Spleen (tissue), 7 donors: ENCODE measurements at regions not wholly inside any gene's neighbourhood (a gene's known extent, or its start where the extent isn't known, plus 50 kb on each side); places are given as distances from the start of the nearest gene placed in this dataset.

Source experiments
- CTCF ChIP-seq, 11 experiments: fragments of 200-600 bp in 7 of 11; fragments of 450-650 bp in 4 of 11; sonication (generic) in 4 of 11; IDR thresholded peaks in 8 of 11; conservative IDR thresholded peaks in 3 of 11; 1 replicate in 7 of 11; 2 replicates in 4 of 11; pipeline versions ENCODE4 v1.4.0 to v1.8.0; 2016 to 2021; ENCODE audit warnings: antibody characterized with exemption in 11 of 11, inconsistent platforms in 4 of 11, mild to moderate bottlenecking in 1 of 11
- POLR2A ChIP-seq, 3 donors: fragments of 450-650 bp; IDR thresholded peaks; one replicate each; pipeline ENCODE4 v1.5.1; 2017; ENCODE audit warnings: antibody characterized with exemption in 3 of 3, mild to moderate bottlenecking in 1 of 3
- POLR2AphosphoS5 ChIP-seq, 3 donors: sonication (generic); formaldehyde crosslinking; IDR thresholded peaks; one replicate each; pipeline ENCODE4 v1.5.1; 2017; ENCODE audit warnings: antibody characterized with exemption in 3 of 3
- donor health status: DM: no; HTN: no; CAD: no; lungs with moderate emphysema.
- donor health status: DM: no; HTN: no; CAD: no.
- donor health status: DM: no; HTN: no; CAD: no.

- TF ChIP-seq POLR2A (IDR thresholded peaks at IDR 0.05): no peak
- TF ChIP-seq CTCF (IDR thresholded peaks at IDR 0.05 in 8 of 11, conservative IDR thresholded peaks at IDR 0.05 in 3 of 11): no peak
- TF ChIP-seq POLR2AphosphoS5 (IDR thresholded peaks at IDR 0.05): no peak
Observed at GRCh38 chr7:73954181-73954580, 73.8 kb upstream of the ELN start.
